RWPE2 (cell line): ENCODE measurements at regions not wholly inside any gene's neighbourhood (a gene's known extent, or its start where the extent isn't known, plus 50 kb on each side); places are given as distances from the start of the nearest gene placed in this dataset.

ENCODE experiments used
- ATAC-seq: fragments of 200-7000 bp; cut with Tn5 transposase; 3 replicates; pipeline ENCODE4 v1.9.1; 2021; ENCODE audit warnings: low read depth
- DNase-seq: peaks from one replicate; pipeline ENCODE4 v3.0.0-alpha.2; 2020; ENCODE audit warnings: low spot score
- H3K27ac ChIP-seq: fragments of 450-650 bp; 2 replicates; pipeline ENCODE4 v1.5.1; 2017; ENCODE audit warnings: mild to moderate bottlenecking; ENCODE audit not compliant: poor library complexity, severe bottlenecking
- H3K27me3 ChIP-seq: fragments of 250-450 bp; sonication (Bioruptor Pico); 2 replicates; pipeline ENCODE4 v1.5.1; 2021; ENCODE audit warnings: mild to moderate bottlenecking, moderate library complexity; ENCODE audit not compliant: insufficient read depth, poor library complexity, severe bottlenecking
- H3K36me3 ChIP-seq: fragments of 250-450 bp; sonication (Bioruptor Pico); 2 replicates; pipeline ENCODE4 v1.5.1; 2020; ENCODE audit warnings: low read depth, mild to moderate bottlenecking, moderate library complexity
- H3K4me1 ChIP-seq: fragments of 250-450 bp; sonication (Bioruptor Pico); 2 replicates; pipeline ENCODE4 v1.5.1; 2021; ENCODE audit warnings: mild to moderate bottlenecking, moderate library complexity; ENCODE audit not compliant: insufficient read depth, poor library complexity, severe bottlenecking
- H3K4me3 ChIP-seq: fragments of 250-450 bp; sonication (Bioruptor Pico); 2 replicates; pipeline ENCODE4 v1.5.1; 2021; ENCODE audit warnings: mild to moderate bottlenecking, moderate library complexity; ENCODE audit not compliant: severe bottlenecking
- H3K9me3 ChIP-seq: fragments of 250-450 bp; sonication (Bioruptor Pico); 2 replicates; pipeline ENCODE4 v1.5.1; 2021; ENCODE audit warnings: mild to moderate bottlenecking, moderate library complexity; ENCODE audit not compliant: severe bottlenecking
- CTCF ChIP-seq: fragments of 450-650 bp; IDR thresholded peaks from one replicate; pipeline ENCODE4 v1.5.1; 2017; ENCODE audit warnings: mild to moderate bottlenecking, moderate library complexity; ENCODE audit not compliant: poor library complexity, severe bottlenecking

GRCh38 chr2:167875529-167875928 is 371.9 kb downstream of the STK39 start:
- no peak for ATAC-seq
- TF ChIP-seq CTCF: no peak
- no peak for DNase-seq
- no peaks in the 10 kb centered on the region for H3K36me3 ChIP-seq
- no peak overlapping the region for H3K4me3 ChIP-seq
- no peak overlapping the region for H3K27ac ChIP-seq
- H3K27me3 ChIP-seq: no peaks in the 10 kb centered on the region
- no peaks in the 10 kb centered on the region for H3K9me3 ChIP-seq
- no peaks in the 10 kb centered on the region for H3K4me1 ChIP-seq

- no peaks in the 10 kb centered on the region for H3K36me3 ChIP-seq
- no peak overlapping the region for H3K27ac ChIP-seq
These were observed 372.6 kb downstream of the STK39 start for GRCh38 chr2:167874812-167875211.

GRCh38 chr2:167871286-167871685 is 376.1 kb downstream of the STK39 start:
- Histone ChIP-seq H3K4me1 (no peaks in the 10 kb centered on the region), H3K36me3 (no peaks in the 10 kb centered on the region), H3K27ac (no peak overlapping the region), H3K9me3 (no peaks in the 10 kb centered on the region), H3K27me3 (no peaks in the 10 kb centered on the region), H3K4me3 (no peak overlapping the region)
- TF ChIP-seq CTCF: no peak
- no peak for DNase-seq
- ATAC-seq: no peak

More at GRCh38 chr2:167874812-167875211, 372.6 kb downstream of the STK39 start:
- H3K4me1 ChIP-seq: no peaks in the 10 kb centered on the region
- H3K27me3 ChIP-seq: no peaks in the 10 kb centered on the region
- no peaks in the 10 kb centered on the region for H3K9me3 ChIP-seq
- DNase-seq: no peak
- TF ChIP-seq CTCF: no peak
- no peak for ATAC-seq
- no peak overlapping the region for H3K4me3 ChIP-seq

GRCh38 chr2:167869200-167869599 is 378.2 kb downstream of the STK39 start:
- no peaks in the 10 kb centered on the region for H3K36me3 ChIP-seq
- no peak for ATAC-seq

GRCh38 chr2:167863377-167863776 is 384.0 kb downstream of the STK39 start:
- no peak overlapping the region for H3K4me3 ChIP-seq
- H3K9me3 ChIP-seq: no peaks in the 10 kb centered on the region
- H3K27me3 ChIP-seq: no peaks in the 10 kb centered on the region
- no peaks in the 10 kb centered on the region for H3K36me3 ChIP-seq
- DNase-seq: no peak
- H3K27ac ChIP-seq: no peak overlapping the region
- no peak for ATAC-seq
- TF ChIP-seq CTCF: no peak
- H3K4me1 ChIP-seq: no peaks in the 10 kb centered on the region

More at GRCh38 chr2:167869200-167869599, 378.2 kb downstream of the STK39 start:
- Histone ChIP-seq H3K27me3 (no peaks in the 10 kb centered on the region), H3K27ac (no peak overlapping the region), H3K4me1 (no peaks in the 10 kb centered on the region), H3K4me3 (no peak overlapping the region), H3K9me3 (no peaks in the 10 kb centered on the region)
- DNase-seq: no peak
- TF ChIP-seq CTCF: no peak
